Epidermal melanocyte (primary cell): ENCODE measurements at regions not wholly inside any gene's neighbourhood (a gene's known extent, or its start where the extent isn't known, plus 50 kb on each side); places are given as distances from the start of the nearest gene placed in this dataset.

Experiments used
- DNase-seq: peaks from one replicate; pipeline ENCODE4 v3.0.0; 2011; ENCODE audit warnings: low spot score; ENCODE audit not compliant: insufficient read length

- DNase-seq: no peak
Measured at GRCh38 chr17:77858291-77859034, 100.0 kb upstream of the TNRC6C start.

- DNase-seq: no peak
Measured at GRCh38 chr17:77859035-77859810, 99.3 kb upstream of the TNRC6C start.

- DNase-seq: no peak
Measured at GRCh38 chr17:77861133-77861695, 97.3 kb upstream of the TNRC6C start.

GRCh38 chr17:77861981-77862645 lies 96.4 kb upstream of the TNRC6C start:
- DNase-seq: no peak

- DNase-seq: peak; percentile 69
Measured at GRCh38 chr17:77862890-77863813, 95.4 kb upstream of the TNRC6C start.

- DNase-seq: no peak
Measured at GRCh38 chr17:77863814-77864161, 94.7 kb upstream of the TNRC6C start.

GRCh38 chr17:77864234-77865111 lies 94.0 kb upstream of the TNRC6C start:
- DNase-seq: no peak

- DNase-seq: no peak
Measured at GRCh38 chr17:77865112-77865611, 93.3 kb upstream of the TNRC6C start.

- no peak for DNase-seq
Measured at GRCh38 chr17:77865716-77866115, 92.8 kb upstream of the TNRC6C start.

- DNase-seq: no peak
Measured at GRCh38 chr17:77867308-77867781, 91.2 kb upstream of the TNRC6C start.

GRCh38 chr17:77867976-77868713 lies 90.4 kb upstream of the TNRC6C start:
- no peak for DNase-seq

- no peak for DNase-seq
Measured at GRCh38 chr17:77869041-77869599, 89.4 kb upstream of the TNRC6C start.

- DNase-seq: no peak
Measured at GRCh38 chr17:77869665-77870132, 88.8 kb upstream of the TNRC6C start.

- no peak for DNase-seq
Measured at GRCh38 chr17:77872199-77872598, 86.3 kb upstream of the TNRC6C start.

GRCh38 chr17:77872714-77873499 lies 85.6 kb upstream of the TNRC6C start:
- no peak for DNase-seq

GRCh38 chr17:77873500-77874302 lies 84.8 kb upstream of the TNRC6C start:
- no peak for DNase-seq
